ENCODE measurements at regions not wholly inside any gene's neighbourhood (a gene's known extent, or its start where the extent isn't known, plus 50 kb on each side); places are given as distances from the start of the nearest gene placed in this dataset.
"Not testable (repeated sequence)": the region's sequence is repeated elsewhere in the genome, so short reads cannot be mapped to it uniquely, and the experiment has no call there.

GRCh38 chr3:154973851-154974250 is 106.3 kb upstream of the MME start:
- no peak for FAIRE-seq

GRCh38 chr3:154972951-154973350 is 107.2 kb upstream of the MME start:
- FAIRE-seq: no peak

- FAIRE-seq: no peak
These were observed 108.3 kb upstream of the MME start for GRCh38 chr3:154971771-154972326.

GRCh38 chr3:154971341-154971740 is 108.8 kb upstream of the MME start:
- FAIRE-seq: no peak

GRCh38 chr3:154970797-154971196 is 109.3 kb upstream of the MME start:
- FAIRE-seq: no peak

- FAIRE-seq: no peak
These were observed 110.8 kb upstream of the MME start for GRCh38 chr3:154969366-154969765.

- FAIRE-seq: no peak
These were observed 113.0 kb upstream of the MME start for GRCh38 chr3:154967090-154967489.

GRCh38 chr3:154956815-154957214 is 123.3 kb upstream of the MME start:
- FAIRE-seq: no peak

- no peak for FAIRE-seq
These were observed 124.1 kb upstream of the MME start for GRCh38 chr3:154955907-154956533.

- no peak for FAIRE-seq
These were observed 125.4 kb upstream of the MME start for GRCh38 chr3:154954757-154955156.

GRCh38 chr3:154953538-154953937 is 126.6 kb upstream of the MME start:
- FAIRE-seq: no peak

- FAIRE-seq: no peak
These were observed 127.6 kb upstream of the MME start for GRCh38 chr3:154952553-154952952.

- no peak for FAIRE-seq
These were observed 136.1 kb upstream of the MME start for GRCh38 chr3:154943981-154944380.

- FAIRE-seq: no peak
These were observed 137.3 kb upstream of the MME start for GRCh38 chr3:154942827-154943226.

GRCh38 chr3:154936196-154936595 is 143.9 kb upstream of the MME start:
- no peak for FAIRE-seq

GRCh38 chr3:154933581-154933980 is 146.5 kb upstream of the MME start:
- no peak for FAIRE-seq

GRCh38 chr3:154932633-154933032 is 147.5 kb upstream of the MME start:
- no peak for FAIRE-seq

- FAIRE-seq: peak; percentile 89
These were observed 148.6 kb upstream of the MME start for GRCh38 chr3:154931484-154931883.

- peak; percentile 90 for FAIRE-seq
These were observed 153.4 kb upstream of the MME start for GRCh38 chr3:154926721-154927120.

- FAIRE-seq: no peak
These were observed 158.8 kb upstream of the MME start for GRCh38 chr3:154921351-154921750.

- no peak for FAIRE-seq
These were observed 160.9 kb upstream of the MME start for GRCh38 chr3:154919226-154919625.

GRCh38 chr3:154904328-154904727 is 175.8 kb upstream of the MME start:
- FAIRE-seq: no peak

- not testable (repeated sequence) for FAIRE-seq
These were observed 177.6 kb upstream of the MME start for GRCh38 chr3:154902495-154902894.

- FAIRE-seq: no peak
These were observed 178.8 kb upstream of the MME start for GRCh38 chr3:154901278-154901677.

- no peak for FAIRE-seq
These were observed 179.3 kb upstream of the MME start for GRCh38 chr3:154900816-154901215.

Data from endometrium (tissue), 2 donors.